K562 (cell line): ENCODE measurements at regions not wholly inside any gene's neighbourhood (a gene's known extent, or its start where the extent isn't known, plus 50 kb on each side); places are given as distances from the start of the nearest gene placed in this dataset.

ENCODE experiments used
- ATAC-seq: fragments of 200-7000 bp; cut with Tn5 transposase; 3 replicates; pipeline ENCODE4 v1.9.1; 2020; ENCODE audit warnings: moderate library complexity
- BruUV-seq: library from RNA; stranded (reverse); fragments of 400-500 nt; replicated peaks from 2 replicates; lab custom pipeline; 2021; lab: Mats Ljungman, UMichigan
- CTCF ChIA-PET: fragments of 300-600 bp; formaldehyde crosslinking; extraction: SDS; loops from one replicate; lab custom pipeline; 2021; ENCODE audit warnings: low intra/inter-chr PET ratio; lab: Yijun Ruan, JAX
- POLR2A ChIA-PET: fragments of 300-600, 350-650 bp; sonication (Branson Sonifier 250); formaldehyde crosslinking; extraction: SDS; loops from one replicate; lab custom pipeline; 2021; ENCODE audit warnings: antibody characterized with exemption, inconsistent platforms; lab: Yijun Ruan, JAX
- DNase-seq, 4 experiments: peaks; one replicate each; pipeline versions ENCODE4 v3.0.0 to v3.0.0-alpha.2; 2011 to 2018; ENCODE audit warnings: low spot score in 3 of 4, mixed read lengths in 3 of 4; ENCODE audit errors: extremely low read depth in 1 of 4
- FAIRE-seq: peaks from 2 replicates; lab custom pipeline; 2011; peaks lifted over from hg19 to GRCh38; lab: Jason Lieb, UNC
- H2AFZ ChIP-seq: 2 replicates; pipeline ENCODE4 v1.6.0; 2011; ENCODE audit warnings: low read depth, low read length, control low read depth, inconsistent platforms
- H3K27ac ChIP-seq: fragments of 200-600 bp; 3 replicates; pipeline ENCODE4 v1.8.0; 2011; ENCODE audit warnings: low read depth, mild to moderate bottlenecking, control low read depth, inconsistent platforms, low read length, moderate library complexity, mixed read lengths; ENCODE audit errors: extremely low read depth
- H3K27me3 ChIP-seq, 2 experiments: fragments of 300-600 bp in 1 of 2; 2 replicates in 1 of 2; 3 replicates in 1 of 2; pipeline versions ENCODE4 v1.6.0 to v1.8.0; 2011; ENCODE audit warnings: inconsistent platforms in 2 of 2, low read length in 2 of 2, mild to moderate bottlenecking in 1 of 2, mixed read lengths in 1 of 2, moderate library complexity in 1 of 2; ENCODE audit not compliant: control insufficient read depth in 2 of 2, insufficient read depth in 2 of 2
- H3K36me3 ChIP-seq: fragments of 300-600 bp; 3 replicates; pipeline ENCODE4 v1.8.0; 2011; ENCODE audit warnings: mild to moderate bottlenecking, low read length, inconsistent platforms; ENCODE audit not compliant: control insufficient read depth, insufficient read depth
- H3K4me1 ChIP-seq, 2 experiments: fragments of 200-600 bp in 1 of 2; replicated peaks in 1 of 2; 2 replicates in 1 of 2; 3 replicates in 1 of 2; pipeline versions ENCODE4 v1.5.1 to v1.8.0; 2011; ENCODE audit warnings: inconsistent platforms in 2 of 2, low read length in 2 of 2, mild to moderate bottlenecking in 1 of 2, mixed read lengths in 1 of 2, moderate library complexity in 1 of 2; ENCODE audit not compliant: control insufficient read depth in 2 of 2, insufficient read depth in 2 of 2
- H3K4me2 ChIP-seq: 2 replicates; pipeline ENCODE4 v1.6.1; 2011; ENCODE audit warnings: low read length, control low read depth, inconsistent platforms, mixed read lengths; ENCODE audit not compliant: insufficient read depth
- H3K4me3 ChIP-seq: fragments of 200-600 bp; sonication (generic), shearing (Covaris generic); 2 replicates; pipeline ENCODE4 v1.5.1; 2016; ENCODE audit warnings: control low read depth, inconsistent platforms
- H3K79me2 ChIP-seq: fragments of 200-600 bp; 3 replicates; pipeline ENCODE4 v1.8.0; 2011; ENCODE audit warnings: low read length, inconsistent platforms; ENCODE audit not compliant: control insufficient read depth, insufficient read depth
- H3K9ac ChIP-seq, 2 experiments: 2 replicates each; pipeline versions ENCODE4 v1.6.0 to v1.6.1; 2011; ENCODE audit warnings: low read depth in 2 of 2, low read length in 2 of 2, control low read depth in 1 of 2, inconsistent platforms in 1 of 2, mild to moderate bottlenecking in 1 of 2, mixed read lengths in 1 of 2; ENCODE audit not compliant: insufficient read depth in 1 of 2
- H3K9me1 ChIP-seq: one replicate; pipeline ENCODE4 v1.6.0; 2011; ENCODE audit warnings: inconsistent platforms, mild to moderate bottlenecking, low read length, moderate library complexity; ENCODE audit not compliant: control insufficient read depth, insufficient read depth
- H3K9me3 ChIP-seq: replicated peaks from 2 replicates; pipeline ENCODE4 v1.5.1; 2011; ENCODE audit warnings: low read depth, low read length, inconsistent platforms; ENCODE audit not compliant: control insufficient read depth, insufficient read depth
- H4K20me1 ChIP-seq: replicated peaks from 2 replicates; pipeline ENCODE4 v1.6.1; 2011; ENCODE audit warnings: low read length, inconsistent platforms, mixed read lengths; ENCODE audit not compliant: control insufficient read depth, insufficient read depth
- BACH1 ChIP-seq: fragments of 200-800 bp; sonication (Bioruptor generic); IDR thresholded peaks from 2 replicates; pipeline ENCODE4 v1.6.1; 2016; ENCODE audit warnings: missing genetic modification characterization, missing compliant biosample characterization
- EP300 ChIP-seq: IDR thresholded peaks from 2 replicates; pipeline ENCODE4 v1.6.1; 2012; ENCODE audit warnings: low read length, improper control_type of control experiment
- EP400 ChIP-seq: fragments of 450-650 bp; IDR thresholded peaks from 2 replicates; pipeline ENCODE4 v1.6.1; 2017; ENCODE audit warnings: antibody characterized with exemption, mild to moderate bottlenecking, moderate library complexity
- HNRNPUL1 ChIP-seq: fragments of 200-400 bp; formaldehyde crosslinking; IDR thresholded peaks from 2 replicates; pipeline ENCODE4 v1.6.1; 2017; ENCODE audit warnings: low read length
- HSF4 ChIP-seq: fragments of 250-450 bp; sonication (Bioruptor Pico); IDR thresholded peaks from 2 replicates; pipeline ENCODE4 v2.1.2; 2022; ENCODE audit warnings: mild to moderate bottlenecking, moderate library complexity, borderline replicate concordance
- MTA1 ChIP-seq: fragments of 450-650 bp; IDR thresholded peaks from 2 replicates; pipeline ENCODE4 v1.6.1; 2017; ENCODE audit warnings: borderline replicate concordance
- NFIC ChIP-seq: fragments of 450-650 bp; IDR thresholded peaks from 2 replicates; pipeline ENCODE4 v1.6.1; 2017; ENCODE audit warnings: mild to moderate bottlenecking, inconsistent platforms
- PKNOX1 ChIP-seq: fragments of 450-650 bp; IDR thresholded peaks from 2 replicates; pipeline ENCODE4 v1.6.1; 2016
- SRSF1 ChIP-seq: fragments of 200-400 bp; formaldehyde crosslinking; IDR thresholded peaks from 2 replicates; pipeline ENCODE4 v1.6.1; 2017; ENCODE audit warnings: mild to moderate bottlenecking, low read depth, low read length, moderate library complexity
- YY1 ChIP-seq, 3 experiments: IDR thresholded peaks; 2 replicates each; pipeline ENCODE4 v1.6.1; 2011; ENCODE audit warnings: low read length in 2 of 3, mild to moderate bottlenecking in 2 of 3, moderate library complexity in 2 of 3, borderline replicate concordance in 1 of 3, control low read depth in 1 of 3, low read depth in 1 of 3; ENCODE audit not compliant: insufficient read depth in 3 of 3, insufficient replicate concordance in 2 of 3, control insufficient read depth in 1 of 3, insufficient read length in 1 of 3; ENCODE audit errors: extremely low read depth in 1 of 3
- ZEB2 ChIP-seq: fragments of 450-650 bp; IDR thresholded peaks from 2 replicates; pipeline ENCODE4 v1.6.1; 2016
- WGBS: fragments of 100-300 bp; shearing (Covaris generic); methylation state at CpG from one replicate; pipeline ENCODE4 v1.1.6; 2016; ENCODE audit warnings: low coverage, mixed read lengths; ENCODE audit not compliant: insufficient coverage; ENCODE audit errors: missing lambda C conversion rate; 5-methylcytosine and 5-hydroxymethylcytosine counted together
- in situ Hi-C: fragments of 300-500 bp; cut with MboI; formaldehyde crosslinking; loops from 4 replicates; pipeline ENCODE4 v1.15.0; 2018; ENCODE audit warnings: inconsistent platforms, mixed read lengths
- intact Hi-C: fragments of 100-400 bp; cut with micrococcal nuclease; formaldehyde crosslinking; loops from 2 replicates; pipeline ENCODE4 v1.14.2; 2022
- TF ChIP-seq, protein P1 (sequence below), 2 experiments: fragments of 450-650 bp; formaldehyde crosslinking in 1 of 2; IDR thresholded peaks; 2 replicates each; pipeline versions ENCODE4 v1.4.0 to v1.6.1; 2014 to 2020; ENCODE audit warnings: mild to moderate bottlenecking in 2 of 2, borderline replicate concordance in 1 of 2, low read depth in 1 of 2

DNA sequence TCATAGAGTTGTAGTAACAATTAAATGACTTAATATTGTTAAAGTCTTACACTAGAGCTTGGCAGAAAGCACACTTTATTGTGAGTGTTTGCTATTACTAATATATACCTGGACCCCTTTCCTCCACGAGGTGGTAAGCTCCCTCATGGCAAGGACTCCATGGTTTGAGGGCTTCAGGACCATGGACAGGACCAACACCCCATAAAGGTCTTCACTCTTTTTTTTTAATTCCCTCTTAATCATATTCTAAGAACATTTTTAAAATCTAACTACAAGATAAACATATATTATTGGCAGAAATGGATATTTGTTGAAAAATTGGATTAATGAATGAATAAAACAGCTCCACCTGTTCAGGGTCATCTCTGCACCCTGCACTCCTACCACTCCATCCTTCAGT, 154.5 kb downstream of the CBLN1 start (continued):
- TF ChIP-seq, protein P1, sequence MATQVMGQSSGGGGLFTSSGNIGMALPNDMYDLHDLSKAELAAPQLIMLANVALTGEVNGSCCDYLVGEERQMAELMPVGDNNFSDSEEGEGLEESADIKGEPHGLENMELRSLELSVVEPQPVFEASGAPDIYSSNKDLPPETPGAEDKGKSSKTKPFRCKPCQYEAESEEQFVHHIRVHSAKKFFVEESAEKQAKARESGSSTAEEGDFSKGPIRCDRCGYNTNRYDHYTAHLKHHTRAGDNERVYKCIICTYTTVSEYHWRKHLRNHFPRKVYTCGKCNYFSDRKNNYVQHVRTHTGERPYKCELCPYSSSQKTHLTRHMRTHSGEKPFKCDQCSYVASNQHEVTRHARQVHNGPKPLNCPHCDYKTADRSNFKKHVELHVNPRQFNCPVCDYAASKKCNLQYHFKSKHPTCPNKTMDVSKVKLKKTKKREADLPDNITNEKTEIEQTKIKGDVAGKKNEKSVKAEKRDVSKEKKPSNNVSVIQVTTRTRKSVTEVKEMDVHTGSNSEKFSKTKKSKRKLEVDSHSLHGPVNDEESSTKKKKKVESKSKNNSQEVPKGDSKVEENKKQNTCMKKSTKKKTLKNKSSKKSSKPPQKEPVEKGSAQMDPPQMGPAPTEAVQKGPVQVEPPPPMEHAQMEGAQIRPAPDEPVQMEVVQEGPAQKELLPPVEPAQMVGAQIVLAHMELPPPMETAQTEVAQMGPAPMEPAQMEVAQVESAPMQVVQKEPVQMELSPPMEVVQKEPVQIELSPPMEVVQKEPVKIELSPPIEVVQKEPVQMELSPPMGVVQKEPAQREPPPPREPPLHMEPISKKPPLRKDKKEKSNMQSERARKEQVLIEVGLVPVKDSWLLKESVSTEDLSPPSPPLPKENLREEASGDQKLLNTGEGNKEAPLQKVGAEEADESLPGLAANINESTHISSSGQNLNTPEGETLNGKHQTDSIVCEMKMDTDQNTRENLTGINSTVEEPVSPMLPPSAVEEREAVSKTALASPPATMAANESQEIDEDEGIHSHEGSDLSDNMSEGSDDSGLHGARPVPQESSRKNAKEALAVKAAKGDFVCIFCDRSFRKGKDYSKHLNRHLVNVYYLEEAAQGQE (IDR thresholded peaks at IDR 0.05; ENCODE audit: borderline replicate concordance) = peak; percentile 94
- TF ChIP-seq, protein P1 (CRISPR knock-in tag; IDR thresholded peaks at IDR 0.05; ENCODE audit: low read depth) = no peak
- no peak for TF ChIP-seq MTA1

DNA sequence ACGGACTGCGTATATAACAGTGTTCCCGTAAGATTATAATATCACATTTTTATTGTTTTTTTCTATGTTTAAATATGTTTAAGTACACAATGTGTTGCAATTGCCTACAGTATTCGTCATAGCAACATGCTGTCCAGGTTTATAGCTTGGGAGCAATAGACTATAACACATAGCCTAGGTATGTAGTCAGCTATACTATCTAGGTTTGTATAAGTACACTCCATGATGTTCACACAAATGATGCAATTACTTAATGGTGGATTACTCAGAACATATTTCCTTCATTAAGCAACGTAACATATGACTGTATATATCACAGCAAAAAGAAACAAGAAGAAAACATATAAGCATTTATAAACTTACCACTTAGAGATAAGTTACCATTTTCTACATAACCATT, 160.0 kb downstream of the CBLN1 start:
- FAIRE-seq = no peak
- no peak for ATAC-seq
- Histone ChIP-seq H3K4me2 (no peak overlapping the region), H3K4me3 (no peak overlapping the region), H3K4me1 (no peaks in the 10 kb centered on the region), H3K9me3 (no peaks in the 10 kb centered on the region), H3K27ac (no peak overlapping the region), H3K9me1 (no peaks in the 10 kb centered on the region), H3K9ac (no peak overlapping the region), H3K27me3 (no peaks in the 10 kb centered on the region), H3K79me2 (no peaks in the 10 kb centered on the region), H3K36me3 (no peaks in the 10 kb centered on the region), H4K20me1 (no peaks in the 10 kb centered on the region), H2AFZ (no peak overlapping the region)
- in situ Hi-C loops (no loop called here), intact Hi-C loops (no loop called here)
- ChIA-PET POLR2A (no interaction called here), CTCF (no interaction called here)
- WGBS = 3% methylated on average over 5 of the region's 5 CpGs
- BruUV-seq = no TSS peak
- no peak for DNase-seq
- TF ChIP-seq PKNOX1 = no peak
- TF ChIP-seq HNRNPUL1 = no peak
- TF ChIP-seq YY1 (IDR thresholded peaks at IDR 0.05; ENCODE audit: borderline replicate concordance in 1 of 3, control insufficient read depth in 1 of 3, extremely low read depth in 1 of 3, insufficient read depth in 3 of 3, insufficient read length in 1 of 3, insufficient replicate concordance in 2 of 3, low read depth in 1 of 3, low read length in 2 of 3) = no peak
- TF ChIP-seq NFIC = no peak
- TF ChIP-seq HSF4 (CRISPR knock-in tag) = no peak
- TF ChIP-seq EP400 = no peak
- TF ChIP-seq ZEB2 = no peak
- no peak for TF ChIP-seq SRSF1
- no peak for TF ChIP-seq BACH1 (tag)
- no peak for TF ChIP-seq EP300
